ENCODE measurements at regions not wholly inside any gene's neighbourhood (a gene's known extent, or its start where the extent isn't known, plus 50 kb on each side); places are given as distances from the start of the nearest gene placed in this dataset.

DNA sequence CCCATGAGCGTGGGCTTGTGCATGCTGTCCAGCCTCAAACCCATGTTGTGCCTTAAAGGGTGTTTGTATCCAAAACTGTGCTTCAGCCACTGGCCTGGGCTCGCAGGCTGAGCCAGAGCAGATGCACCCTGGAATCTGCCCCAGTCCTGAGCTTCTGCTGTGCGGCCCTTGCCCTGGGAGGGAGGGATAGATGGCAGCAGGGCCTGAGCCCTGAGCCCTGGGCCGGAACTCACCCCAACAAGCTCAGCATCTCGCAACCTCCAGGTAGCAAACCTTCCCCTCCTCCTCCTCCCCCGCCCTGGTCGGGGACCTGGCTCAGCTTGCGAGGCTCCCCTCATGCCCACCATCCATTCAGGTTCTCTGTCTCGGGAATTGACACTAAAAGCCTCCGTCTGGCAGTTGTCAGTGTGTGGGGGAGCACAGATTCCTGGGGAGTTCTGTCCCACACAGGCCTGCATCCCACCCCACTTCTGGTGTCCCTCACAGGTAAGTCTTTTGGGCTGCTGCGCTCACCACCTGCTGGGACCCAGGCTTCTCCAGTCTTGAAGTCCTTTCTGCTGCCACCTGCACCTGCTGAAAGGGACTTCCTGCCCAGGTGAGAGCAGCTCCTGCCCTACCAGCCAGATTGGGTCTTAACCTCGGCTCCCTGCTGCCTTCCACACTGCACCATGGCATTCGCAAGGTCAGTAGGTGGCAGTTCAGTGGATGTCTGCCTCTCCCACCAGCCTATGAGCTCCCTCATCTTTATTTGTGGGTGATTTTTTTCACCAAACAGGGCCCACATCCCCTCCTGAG, 55.2 kb upstream of the OLFM1 start:
- H3K9me3 ChIP-seq (ENCODE audit: control insufficient read depth, low read length, poor library complexity, severe bottlenecking): no peaks in the 10 kb centered on the region
- ATAC-seq (no peak), DNase-seq (no peak)
- H3K27me3 Mint-ChIP-seq: peaks cover 34% of the 10 kb centered on the region
- no peaks in the 10 kb centered on the region for H3K4me1 Mint-ChIP-seq
- H3K27ac Mint-ChIP-seq: no peak overlapping the region
- H3K4me3 Mint-ChIP-seq: no peak overlapping the region
- H3K36me3 Mint-ChIP-seq (ENCODE audit: low read depth): no peaks in the 10 kb centered on the region

DNA sequence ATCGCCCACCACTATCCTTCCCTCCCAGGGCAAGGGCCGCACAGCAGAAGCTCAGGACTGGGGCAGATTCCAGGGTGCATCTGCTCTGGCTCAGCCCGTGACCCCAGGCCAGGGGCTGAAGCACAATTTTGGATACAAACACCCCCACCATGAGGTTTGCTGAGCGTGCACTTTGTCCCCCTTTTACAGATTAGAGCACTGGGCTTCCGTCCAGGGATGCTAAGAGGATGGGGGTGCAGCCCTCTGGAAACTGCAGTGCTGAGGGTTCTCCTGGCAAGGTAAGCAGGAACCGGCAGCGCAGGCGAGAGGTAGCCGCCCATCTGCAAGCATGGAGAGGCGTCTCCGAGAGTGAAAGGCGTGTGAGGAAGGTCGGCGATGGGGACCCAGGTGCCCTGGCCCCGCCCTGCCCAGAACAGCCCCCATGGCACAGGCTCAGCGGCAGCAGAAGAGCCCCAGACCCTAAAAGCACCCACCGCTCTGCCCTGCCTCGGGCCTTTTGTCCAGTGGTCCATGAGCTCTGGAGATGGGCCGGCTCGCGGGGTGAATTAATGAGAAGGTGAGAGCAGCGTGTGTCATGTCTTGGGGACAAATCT, 54.5 kb upstream of the OLFM1 start:
- Mint-ChIP-seq H3K27me3 (peaks cover 34% of the 10 kb centered on the region), H3K4me1 (no peaks in the 10 kb centered on the region), H3K4me3 (no peak overlapping the region), H3K36me3 (ENCODE audit: low read depth) (no peaks in the 10 kb centered on the region), H3K27ac (no peak overlapping the region)
- no peaks in the 10 kb centered on the region for H3K9me3 ChIP-seq (ENCODE audit: control insufficient read depth, low read length, poor library complexity, severe bottlenecking)
- no peak for ATAC-seq
- no peak for DNase-seq

GRCh38 chr9:135033487-135033886, 54.0 kb upstream of the OLFM1 start:
- H3K9me3 ChIP-seq (ENCODE audit: control insufficient read depth, low read length, poor library complexity, severe bottlenecking): no peaks in the 10 kb centered on the region
- no peak overlapping the region for H3K27ac Mint-ChIP-seq
- ATAC-seq (no peak), DNase-seq (no peak)
- peaks cover 2% of the 10 kb centered on the region for H3K4me1 Mint-ChIP-seq
- peaks cover 38% of the 10 kb centered on the region for H3K27me3 Mint-ChIP-seq
- no peak overlapping the region for H3K4me3 Mint-ChIP-seq
- no peaks in the 10 kb centered on the region for H3K36me3 Mint-ChIP-seq (ENCODE audit: low read depth)

DNA sequence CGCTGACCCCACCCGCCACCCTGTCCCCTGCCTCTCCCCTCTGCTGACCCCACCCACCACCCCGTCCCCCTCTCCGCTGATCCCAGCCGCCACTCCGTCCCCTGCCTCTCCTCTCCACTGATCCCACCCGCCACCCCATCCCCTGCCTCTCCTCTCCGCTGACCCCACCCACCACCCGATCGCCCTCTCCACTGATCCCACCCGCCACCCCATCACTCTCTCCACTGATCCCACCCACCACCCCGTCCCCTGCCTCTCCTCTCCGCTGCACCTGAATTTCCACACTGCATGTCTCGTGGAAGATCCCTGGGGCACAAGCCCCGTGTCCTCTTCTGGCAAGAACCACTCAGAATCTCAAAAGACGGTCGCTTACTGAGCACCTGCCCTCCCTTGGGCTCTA, 53.4 kb upstream of the OLFM1 start:
- no peaks in the 10 kb centered on the region for H3K9me3 ChIP-seq (ENCODE audit: control insufficient read depth, low read length, poor library complexity, severe bottlenecking)
- H3K4me1 Mint-ChIP-seq: peaks cover 2% of the 10 kb centered on the region
- no peak for DNase-seq
- H3K4me3 Mint-ChIP-seq: no peak overlapping the region
- H3K36me3 Mint-ChIP-seq (ENCODE audit: low read depth): no peaks in the 10 kb centered on the region
- no peak for ATAC-seq
- peaks cover 41% of the 10 kb centered on the region for H3K27me3 Mint-ChIP-seq
- no peak overlapping the region for H3K27ac Mint-ChIP-seq

DNA sequence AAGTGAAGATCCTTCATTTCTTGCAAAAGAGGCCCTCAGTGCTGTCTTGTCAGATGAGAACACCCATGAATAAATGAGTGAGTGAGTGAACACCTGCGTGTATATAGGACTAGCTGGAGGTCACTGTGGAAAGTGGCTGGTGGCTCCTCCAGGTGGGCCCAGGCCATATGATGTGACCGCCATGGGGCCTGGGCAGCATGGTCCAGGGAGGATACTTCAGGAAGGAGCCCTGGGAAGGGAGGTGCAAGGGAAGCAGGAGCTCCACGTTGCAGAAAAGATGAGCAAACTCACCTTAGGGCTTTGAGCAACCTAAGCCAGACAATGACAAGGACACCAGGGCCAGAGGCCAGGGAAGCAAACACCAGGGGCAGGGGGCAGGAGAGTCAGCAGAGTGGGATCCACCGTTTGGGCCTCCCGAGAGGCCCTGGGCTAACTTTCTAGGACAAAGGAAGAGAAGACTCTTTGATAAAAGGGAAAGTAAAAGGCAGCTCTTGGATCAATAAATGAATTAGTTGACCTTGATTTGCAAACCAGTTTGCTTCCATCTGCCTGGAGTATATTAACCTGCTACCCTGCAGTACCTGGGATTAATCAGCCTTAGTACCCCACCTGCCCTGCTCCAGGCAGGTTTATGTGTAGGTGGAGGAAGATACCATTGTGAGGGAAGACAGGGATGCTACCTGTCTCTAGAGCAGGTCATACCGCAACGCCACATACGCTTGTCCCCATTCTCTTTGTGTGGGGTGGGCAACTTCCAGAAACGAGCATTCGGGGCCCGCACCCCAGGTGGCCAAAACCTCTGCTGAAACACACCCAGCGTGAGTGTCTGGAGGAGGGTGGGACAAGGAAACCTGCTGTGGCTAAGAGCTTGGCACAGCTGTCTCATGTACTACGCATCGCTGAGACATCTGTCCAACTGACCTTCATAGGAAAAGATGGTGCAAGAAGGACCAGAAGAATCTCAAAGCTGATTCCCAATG, 51.4 kb upstream of the OLFM1 start:
- DNase-seq (no peak), ATAC-seq (no peak)
- H3K36me3 Mint-ChIP-seq (ENCODE audit: low read depth): no peaks in the 10 kb centered on the region
- H3K27ac Mint-ChIP-seq: no peak overlapping the region
- H3K4me3 Mint-ChIP-seq: no peak overlapping the region
- H3K27me3 Mint-ChIP-seq: peaks cover 32% of the 10 kb centered on the region
- peaks cover 2% of the 10 kb centered on the region for H3K4me1 Mint-ChIP-seq
- H3K9me3 ChIP-seq (ENCODE audit: control insufficient read depth, low read length, poor library complexity, severe bottlenecking): no peaks in the 10 kb centered on the region

GRCh38 chr9:135036861-135037465, 50.5 kb upstream of the OLFM1 start:
- Mint-ChIP-seq H3K4me3 (no peak overlapping the region), H3K27ac (no peak overlapping the region), H3K36me3 (ENCODE audit: low read depth) (no peaks in the 10 kb centered on the region), H3K4me1 (peaks cover 2% of the 10 kb centered on the region), H3K27me3 (peaks cover 40% of the 10 kb centered on the region)
- DNase-seq (no peak), ATAC-seq (no peak)
- no peaks in the 10 kb centered on the region for H3K9me3 ChIP-seq (ENCODE audit: control insufficient read depth, low read length, poor library complexity, severe bottlenecking)

- Mint-ChIP-seq H3K27me3 (peaks cover 47% of the 10 kb centered on the region), H3K4me1 (peaks cover 2% of the 10 kb centered on the region), H3K27ac (no peak overlapping the region), H3K4me3 (no peak overlapping the region), H3K36me3 (ENCODE audit: low read depth) (no peaks in the 10 kb centered on the region)
- no peaks in the 10 kb centered on the region for H3K9me3 ChIP-seq (ENCODE audit: control insufficient read depth, low read length, poor library complexity, severe bottlenecking)
- DNase-seq: no peak
- no peak for ATAC-seq
Measured at GRCh38 chr9:135037521-135038250, 49.8 kb upstream of the OLFM1 start.
